ENCODE measurements at regions not wholly inside any gene's neighbourhood (a gene's known extent, or its start where the extent isn't known, plus 50 kb on each side); places are given as distances from the start of the nearest gene placed in this dataset.
"Not testable (repeated sequence)": the region's sequence is repeated elsewhere in the genome, so short reads cannot be mapped to it uniquely, and the experiment has no call there.

DNA sequence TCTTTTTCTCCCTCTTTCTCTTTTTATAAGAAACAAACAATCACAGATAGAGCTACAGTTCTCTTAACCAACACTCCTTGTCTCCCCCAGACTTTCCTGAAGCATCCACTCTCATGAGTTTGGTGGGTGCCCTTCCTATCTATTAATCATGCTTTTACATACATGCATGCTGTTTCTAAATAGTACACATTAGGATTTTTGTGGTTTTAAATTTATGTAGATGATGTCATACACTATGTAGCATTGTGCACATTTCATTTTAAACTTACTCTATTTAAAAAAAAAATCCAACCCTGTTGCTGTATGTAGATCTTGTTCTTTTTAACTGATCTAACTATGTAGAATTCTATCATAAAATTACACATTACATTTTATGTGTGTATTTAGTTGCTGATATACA lies 104.3 kb upstream of the MRPS22 start:
- DNase-seq (ENCODE audit: low read depth): no peak

DNA sequence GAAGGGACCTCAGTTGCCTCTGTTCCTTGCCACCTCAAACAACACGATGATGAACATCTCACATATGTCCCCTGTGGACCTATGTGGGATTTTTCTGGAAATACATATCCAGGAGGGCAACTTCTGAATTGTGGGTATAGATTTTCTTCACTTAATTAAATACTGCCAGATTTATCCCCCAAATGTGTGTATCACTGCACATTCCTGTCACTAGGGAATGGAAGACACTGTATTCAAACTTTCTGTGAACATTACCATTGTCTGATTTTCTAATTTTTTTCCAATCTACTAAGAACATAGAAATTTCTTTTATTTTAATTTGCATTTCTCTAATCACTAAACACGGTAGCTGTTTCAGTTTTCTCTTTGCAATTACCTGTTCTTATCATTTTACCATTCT lies 102.0 kb upstream of the MRPS22 start:
- DNase-seq (ENCODE audit: low read depth): no peak

GRCh38 chr3:139243710-139244109 lies 100.1 kb upstream of the MRPS22 start:
- DNase-seq (ENCODE audit: low read depth): no peak

GRCh38 chr3:139248593-139249255 lies 95.1 kb upstream of the MRPS22 start:
- DNase-seq (ENCODE audit: low read depth): no peak

- DNase-seq (ENCODE audit: low read depth): no peak
Measured at GRCh38 chr3:139251529-139251928, 92.3 kb upstream of the MRPS22 start.

DNA sequence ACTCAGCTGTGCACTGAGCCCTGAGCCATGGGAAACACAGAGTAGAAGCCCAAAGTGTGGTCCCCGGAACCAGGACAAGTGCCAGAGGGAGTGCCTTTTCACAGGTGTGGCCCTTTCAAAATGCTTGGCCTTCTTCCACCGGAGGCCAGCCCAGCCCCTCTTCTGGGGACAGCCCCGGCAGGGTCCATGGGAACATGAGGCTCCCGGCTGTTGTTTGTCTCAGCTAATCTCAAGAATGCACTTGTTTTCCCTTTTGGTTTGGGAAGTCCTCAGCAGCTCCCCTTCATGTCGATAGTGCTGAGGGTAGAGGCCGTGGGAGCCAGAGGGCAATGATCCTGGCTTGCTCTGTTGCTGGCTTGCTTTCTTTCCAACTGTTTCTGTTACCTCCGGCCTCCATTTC lies 91.1 kb upstream of the MRPS22 start:
- no peak for DNase-seq (ENCODE audit: low read depth)

GRCh38 chr3:139258276-139258675 lies 85.5 kb upstream of the MRPS22 start:
- DNase-seq (ENCODE audit: low read depth): no peak

- DNase-seq (ENCODE audit: low read depth): no peak
Measured at GRCh38 chr3:139259398-139259797, 84.4 kb upstream of the MRPS22 start.

- no peak for DNase-seq (ENCODE audit: low read depth)
Measured at GRCh38 chr3:139260041-139260486, 83.8 kb upstream of the MRPS22 start.

DNA sequence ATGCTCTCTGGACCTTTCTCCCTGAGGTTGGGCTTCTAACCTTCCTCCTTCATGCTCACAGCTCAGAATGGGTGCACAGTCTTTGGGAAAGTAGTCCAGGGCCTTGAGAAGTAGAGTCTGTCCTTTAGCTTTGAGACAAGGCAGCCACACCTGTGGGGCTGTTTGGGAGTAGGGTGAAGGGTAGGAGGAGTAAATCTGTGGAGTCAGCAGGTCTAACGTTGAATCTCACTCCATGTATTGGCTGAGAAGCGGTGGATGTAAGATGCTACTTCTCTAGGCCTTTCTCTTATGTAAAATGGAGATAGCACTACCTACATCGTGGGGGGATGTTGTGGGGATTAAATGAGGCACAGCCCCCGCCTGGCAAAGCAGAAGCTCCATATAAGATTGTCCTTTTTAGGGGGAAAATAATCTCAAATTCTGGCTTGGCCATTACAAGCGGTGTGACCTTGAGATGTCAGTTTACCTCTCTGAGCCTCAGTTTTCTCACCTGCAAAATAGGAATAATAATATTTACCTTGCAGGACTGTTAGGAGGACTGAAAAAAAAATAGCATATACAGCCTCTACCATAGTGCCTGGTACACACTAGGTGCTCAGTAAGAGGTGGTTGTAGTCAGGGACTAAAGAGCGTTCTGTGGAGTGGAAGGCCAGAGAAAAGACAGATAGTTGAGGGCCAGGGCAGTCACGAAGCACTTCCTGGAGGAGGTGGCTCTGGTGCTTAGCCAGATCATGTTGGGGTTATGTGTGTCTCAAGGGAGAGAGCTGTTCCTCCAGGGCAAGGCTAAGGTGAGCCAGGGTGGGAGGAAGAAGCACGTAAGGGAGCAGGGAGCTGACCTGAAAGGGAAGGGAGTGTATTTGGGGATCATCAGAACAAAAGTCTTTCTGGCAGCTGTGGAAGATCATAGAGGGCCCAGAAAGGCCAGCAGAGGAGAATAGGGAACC lies 82.8 kb upstream of the MRPS22 start:
- DNase-seq (ENCODE audit: low read depth): no peak

DNA sequence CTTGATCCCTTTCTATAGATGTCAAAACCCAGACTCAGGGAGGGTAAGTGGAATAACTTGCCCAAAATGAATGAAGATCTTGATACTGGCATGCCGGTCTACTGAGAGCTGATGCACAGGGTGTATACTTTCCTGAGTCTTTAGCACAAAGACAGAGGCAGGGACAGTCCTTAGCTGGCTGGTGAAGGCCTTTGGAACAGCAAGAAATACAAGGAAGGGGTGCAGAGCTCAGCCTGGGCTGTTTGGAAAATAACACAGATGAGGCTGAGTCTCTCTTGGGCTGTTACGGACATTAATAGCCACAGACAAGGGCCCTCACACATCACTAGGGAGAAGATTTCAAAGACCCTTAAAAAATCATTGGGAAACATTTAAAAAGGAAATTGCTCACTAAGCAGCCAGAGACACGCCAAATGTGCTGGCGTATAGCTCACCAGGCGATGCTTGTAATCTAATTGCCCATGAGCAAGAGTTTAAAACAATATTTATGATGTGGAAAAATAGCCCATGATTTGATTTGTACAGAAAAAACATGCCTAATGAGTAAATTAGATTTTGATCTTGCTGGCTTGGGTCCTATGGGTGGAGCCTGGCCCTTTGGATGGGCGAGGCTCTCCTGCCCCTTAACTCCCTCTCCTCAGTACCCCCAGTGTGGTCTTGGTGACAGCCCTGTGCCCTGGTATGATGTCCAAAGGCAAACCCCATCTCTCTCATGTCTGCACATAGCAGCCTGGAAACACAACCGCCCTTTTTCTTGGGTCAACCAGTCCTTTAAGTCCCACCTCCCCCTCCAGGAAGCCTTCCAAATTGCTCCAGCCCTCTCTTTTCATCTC lies 81.8 kb upstream of the MRPS22 start:
- DNase-seq (ENCODE audit: low read depth): no peak

- DNase-seq (ENCODE audit: low read depth): no peak
Measured at GRCh38 chr3:139263798-139264197, 80.0 kb upstream of the MRPS22 start.

- DNase-seq (ENCODE audit: low read depth): no peak
Measured at GRCh38 chr3:139264375-139264774, 79.4 kb upstream of the MRPS22 start.

DNA sequence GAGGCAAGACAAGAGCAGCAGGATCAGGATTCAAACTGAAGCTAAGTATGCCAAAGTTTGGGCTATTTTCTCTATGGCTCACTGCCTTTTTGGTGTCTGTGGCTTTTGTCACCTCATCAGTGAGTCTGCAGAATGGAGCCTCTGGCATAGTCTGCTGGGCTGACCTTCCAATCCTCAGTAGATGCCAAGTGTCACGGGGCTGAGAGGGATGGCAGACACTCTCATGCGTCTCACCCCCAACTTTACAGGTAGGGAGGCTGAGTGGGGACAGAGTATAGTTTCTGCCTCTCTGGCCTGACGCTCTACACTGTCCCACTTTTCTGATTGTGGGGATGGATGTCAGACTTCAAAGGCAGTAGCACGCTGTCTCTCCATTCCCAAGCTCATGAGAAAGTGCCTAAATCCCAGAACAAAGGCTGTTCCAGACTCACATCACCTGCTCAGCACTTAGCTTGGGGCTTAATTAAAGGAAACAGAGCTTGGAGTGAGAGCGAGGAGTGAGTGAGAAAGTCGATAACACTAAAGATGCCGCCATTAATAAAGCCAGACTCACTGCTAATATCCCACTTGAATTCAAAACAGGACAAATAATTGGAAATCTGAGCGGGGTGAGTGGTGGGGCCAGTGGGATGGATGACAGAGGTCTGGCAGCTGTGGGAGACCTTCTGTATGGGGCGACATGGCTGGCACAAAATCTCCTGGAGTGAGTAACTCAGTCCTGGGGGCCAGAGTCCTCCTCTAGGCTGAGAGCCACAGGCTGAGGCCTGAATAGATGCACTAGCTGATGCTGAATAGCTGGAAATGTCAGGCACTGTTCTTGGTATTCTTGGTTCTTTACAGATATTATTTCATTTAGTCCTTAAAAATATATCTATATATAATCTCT lies 78.4 kb upstream of the MRPS22 start:
- no peak for DNase-seq (ENCODE audit: low read depth)

GRCh38 chr3:139267300-139268246 lies 76.2 kb upstream of the MRPS22 start:
- no peak for DNase-seq (ENCODE audit: low read depth)

DNA sequence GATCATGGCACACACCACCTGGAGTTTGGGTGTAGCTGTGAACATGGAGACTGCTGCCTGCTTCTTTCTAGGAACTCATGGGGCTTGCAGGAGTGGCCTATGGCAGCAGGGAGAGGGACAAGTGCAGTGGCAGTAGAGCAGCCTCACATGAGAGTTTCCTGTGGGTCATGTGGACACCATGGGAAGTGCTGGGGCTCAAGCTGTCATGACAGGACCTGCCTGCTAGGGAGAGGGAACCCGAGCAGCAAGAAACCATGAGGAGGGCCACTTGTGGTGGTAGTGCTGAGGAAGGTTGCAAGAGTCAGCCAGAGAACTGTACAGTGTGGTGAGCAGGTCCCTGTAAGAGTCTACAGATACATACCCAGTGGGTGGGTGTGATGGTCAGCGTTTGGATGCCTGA lies 73.8 kb upstream of the MRPS22 start:
- no peak for DNase-seq (ENCODE audit: low read depth)

DNA sequence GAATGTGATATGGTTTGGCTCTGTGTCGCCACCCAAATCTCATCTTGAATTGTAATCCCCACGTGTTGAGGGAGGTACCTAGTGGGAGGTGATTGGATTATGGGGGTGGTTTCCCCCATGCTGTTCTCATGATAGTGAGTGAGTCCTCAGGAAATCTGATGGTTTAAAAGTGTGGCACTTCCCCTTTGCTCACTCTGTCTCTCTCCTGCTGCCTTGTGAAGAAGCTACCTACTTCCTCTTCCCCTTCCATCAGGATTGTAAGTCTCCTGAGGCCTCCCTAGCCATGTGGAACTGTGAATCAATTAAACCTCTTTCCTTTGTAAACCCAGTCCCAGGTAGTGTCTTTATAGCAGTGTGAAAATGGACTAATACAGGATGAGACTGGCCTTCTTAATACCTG lies 73.2 kb upstream of the MRPS22 start:
- not testable (repeated sequence) for DNase-seq (ENCODE audit: low read depth)

DNA sequence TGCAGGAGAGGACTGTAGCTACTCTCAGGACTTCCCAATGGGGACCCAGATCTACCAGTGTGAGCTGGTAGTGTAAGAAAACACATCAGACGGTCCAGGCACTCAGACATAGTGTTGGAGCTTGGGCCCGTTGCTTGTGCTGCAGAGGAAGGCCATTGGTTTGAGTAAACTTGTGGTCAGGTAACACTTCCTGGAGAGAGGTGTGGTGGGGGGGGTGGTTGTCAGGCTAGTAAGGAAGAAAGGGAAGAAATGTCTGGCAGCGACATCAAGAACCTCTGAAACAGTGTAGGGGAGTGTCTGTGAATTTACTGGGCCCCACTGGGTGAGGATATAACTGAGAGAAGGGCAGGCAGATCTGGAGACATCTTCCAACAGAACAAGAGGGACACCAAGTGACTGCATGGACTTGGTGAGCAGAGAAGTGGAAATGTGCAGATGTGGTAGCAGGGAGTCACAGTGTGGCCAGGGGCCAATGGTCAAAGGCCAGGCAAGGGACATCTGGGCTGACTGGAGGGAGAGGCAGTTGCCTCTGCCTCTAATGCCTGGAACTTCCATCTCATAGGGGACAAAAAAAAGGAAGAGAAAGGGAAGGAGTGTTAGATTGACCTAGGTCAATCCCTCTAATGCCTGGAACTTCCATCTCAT lies 63.7 kb upstream of the MRPS22 start:
- no peak for DNase-seq (ENCODE audit: low read depth)

DNA sequence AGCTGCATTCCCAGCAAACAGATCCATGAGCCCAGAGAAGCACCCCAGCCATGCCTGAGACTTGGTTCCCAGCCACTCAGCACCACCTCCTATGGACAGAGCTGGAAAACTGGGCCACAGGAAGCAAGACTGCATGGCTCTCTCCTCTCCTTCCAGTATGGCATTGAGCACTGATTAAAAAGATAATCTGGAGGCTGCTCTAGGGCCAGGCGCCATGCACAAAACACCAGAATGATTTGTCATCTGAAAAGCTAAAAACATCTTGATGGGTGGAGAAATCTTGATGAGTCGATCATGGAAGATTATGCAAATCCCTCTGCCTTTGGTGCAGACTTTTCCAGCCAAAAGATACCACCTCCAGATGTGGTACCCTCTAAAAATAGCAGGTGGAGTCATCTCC lies 62.7 kb upstream of the MRPS22 start:
- DNase-seq (ENCODE audit: low read depth): no peak

Data from non-pigmented ciliary epithelial cell (primary cell).